OCI-LY1 (cell line): ENCODE measurements at regions not wholly inside any gene's neighbourhood (a gene's known extent, or its start where the extent isn't known, plus 50 kb on each side); places are given as distances from the start of the nearest gene placed in this dataset.
A peak's percentile ranks its signal among the peaks of the same experiment; 100 is the strongest.

Experiments used
- H2AFZ ChIP-seq: fragments of 200-600 bp; sonication (generic), shearing (Covaris generic); 2 replicates; pipeline ENCODE4 v1.6.0; 2014; ENCODE audit warnings: antibody characterized with exemption, mild to moderate bottlenecking, low read length
- H3F3A ChIP-seq: fragments of 200-600 bp; sonication (generic), shearing (Covaris generic); 2 replicates; pipeline ENCODE4 v1.6.0; 2014; ENCODE audit warnings: mild to moderate bottlenecking, antibody characterized with exemption, low read length, moderate library complexity; ENCODE audit not compliant: insufficient read depth
- H3K27ac ChIP-seq: fragments of 200-600 bp; sonication (generic); 2 replicates; pipeline ENCODE4 v1.5.1; 2014; ENCODE audit warnings: low read length, mixed run types, mild to moderate bottlenecking, low read depth; ENCODE audit not compliant: poor library complexity, severe bottlenecking
- H3K27me3 ChIP-seq: fragments of 200-600 bp; sonication (generic); 2 replicates; pipeline ENCODE4 v1.6.0; 2014; ENCODE audit warnings: antibody characterized with exemption, mild to moderate bottlenecking, low read length, moderate library complexity; ENCODE audit not compliant: insufficient read depth
- H3K36me3 ChIP-seq: fragments of 200-600 bp; sonication (generic); 2 replicates; pipeline ENCODE4 v1.6.1; 2014; ENCODE audit warnings: mild to moderate bottlenecking, antibody characterized with exemption, low read length, moderate library complexity, mixed read lengths; ENCODE audit not compliant: insufficient read depth
- H3K4me1 ChIP-seq: fragments of 200-600 bp; sonication (generic); 2 replicates; pipeline ENCODE4 v1.5.1; 2014; ENCODE audit warnings: mild to moderate bottlenecking, low read length, moderate library complexity; ENCODE audit not compliant: insufficient read depth, severe bottlenecking
- H3K4me2 ChIP-seq: fragments of 200-600 bp; sonication (generic), shearing (Covaris generic); 2 replicates; pipeline ENCODE4 v1.6.1; 2014; ENCODE audit warnings: low read length
- H3K4me3 ChIP-seq: fragments of 200-600 bp; sonication (generic); 2 replicates; pipeline ENCODE4 v1.5.1; 2014; ENCODE audit warnings: low read length, low read depth, mild to moderate bottlenecking, mixed read lengths; ENCODE audit not compliant: poor library complexity, severe bottlenecking
- H3K79me2 ChIP-seq: fragments of 200-600 bp; shearing (Covaris generic); 2 replicates; pipeline ENCODE4 v1.6.1; 2016; ENCODE audit warnings: mixed run types, low read length, mixed read lengths; ENCODE audit not compliant: insufficient read depth
- H3K9ac ChIP-seq: fragments of 200-600 bp; sonication (generic), shearing (Covaris generic); 2 replicates; pipeline ENCODE4 v1.6.1; 2014; ENCODE audit warnings: mild to moderate bottlenecking, low read length, mixed read lengths
- H3K9me2 ChIP-seq: fragments of 200-600 bp; sonication (generic), shearing (Covaris generic); 2 replicates; pipeline ENCODE4 v1.6.1; 2014; ENCODE audit warnings: low read depth, mild to moderate bottlenecking, low read length, mixed read lengths
- H3K9me3 ChIP-seq: fragments of 200-600 bp; shearing (Covaris generic); 2 replicates; pipeline ENCODE4 v1.6.1; 2014; ENCODE audit warnings: low read length, mixed read lengths
- H4K20me1 ChIP-seq: fragments of 200-600 bp; sonication (generic), shearing (Covaris generic); 2 replicates; pipeline ENCODE4 v1.6.0; 2016; ENCODE audit warnings: mild to moderate bottlenecking, low read length; ENCODE audit not compliant: insufficient read depth
- EZH2 ChIP-seq: fragments of 200-600 bp; sonication (generic), shearing (Covaris generic); IDR thresholded peaks from 2 replicates; pipeline ENCODE4 v1.8.0; 2017; ENCODE audit warnings: borderline replicate concordance, mixed run types, mild to moderate bottlenecking, antibody characterized with exemption, low read length, moderate library complexity, mixed read lengths
- TF ChIP-seq, protein P1 (sequence below): fragments of 200-600 bp; sonication (generic), shearing (Covaris generic); IDR thresholded peaks from 2 replicates; pipeline ENCODE4 v1.5.1; 2017; ENCODE audit warnings: mild to moderate bottlenecking, antibody characterized with exemption, low read length, moderate library complexity, mixed read lengths

DNA sequence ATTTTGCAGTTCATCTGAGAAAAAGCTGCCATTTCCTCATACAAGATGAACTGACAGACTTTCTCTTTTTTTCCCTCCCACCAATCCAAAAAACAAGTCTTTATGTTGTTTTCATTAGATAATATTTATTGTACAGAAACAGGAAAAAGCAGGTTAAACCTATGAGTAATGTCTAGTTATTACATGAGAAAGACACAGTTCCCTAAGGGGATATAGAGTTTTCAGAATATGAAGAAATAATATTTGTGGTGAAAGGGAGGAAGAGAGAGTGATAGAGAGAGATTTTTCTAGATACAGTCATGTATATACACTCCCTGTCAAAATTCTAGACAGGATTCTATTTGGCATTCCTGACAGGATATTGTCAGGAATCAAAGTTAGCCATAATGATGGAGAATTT is 392.4 kb downstream of the BMP2 start:
- Histone ChIP-seq H3K9me3 (no peaks in the 10 kb centered on the region), H3K4me1 (no peaks in the 10 kb centered on the region), H3K4me3 (no peak overlapping the region), H3K27me3 (no peaks in the 10 kb centered on the region), H2AFZ (no peak overlapping the region), H4K20me1 (no peaks in the 10 kb centered on the region), H3K4me2 (no peak overlapping the region), H3K9me2 (no peaks in the 10 kb centered on the region), H3K36me3 (no peaks in the 10 kb centered on the region), H3K27ac (no peak overlapping the region), H3K79me2 (no peaks in the 10 kb centered on the region), H3F3A (no peaks in the 10 kb centered on the region), H3K9ac (no peak overlapping the region)
- TF ChIP-seq EZH2 = no peak
- TF ChIP-seq, protein P1, sequence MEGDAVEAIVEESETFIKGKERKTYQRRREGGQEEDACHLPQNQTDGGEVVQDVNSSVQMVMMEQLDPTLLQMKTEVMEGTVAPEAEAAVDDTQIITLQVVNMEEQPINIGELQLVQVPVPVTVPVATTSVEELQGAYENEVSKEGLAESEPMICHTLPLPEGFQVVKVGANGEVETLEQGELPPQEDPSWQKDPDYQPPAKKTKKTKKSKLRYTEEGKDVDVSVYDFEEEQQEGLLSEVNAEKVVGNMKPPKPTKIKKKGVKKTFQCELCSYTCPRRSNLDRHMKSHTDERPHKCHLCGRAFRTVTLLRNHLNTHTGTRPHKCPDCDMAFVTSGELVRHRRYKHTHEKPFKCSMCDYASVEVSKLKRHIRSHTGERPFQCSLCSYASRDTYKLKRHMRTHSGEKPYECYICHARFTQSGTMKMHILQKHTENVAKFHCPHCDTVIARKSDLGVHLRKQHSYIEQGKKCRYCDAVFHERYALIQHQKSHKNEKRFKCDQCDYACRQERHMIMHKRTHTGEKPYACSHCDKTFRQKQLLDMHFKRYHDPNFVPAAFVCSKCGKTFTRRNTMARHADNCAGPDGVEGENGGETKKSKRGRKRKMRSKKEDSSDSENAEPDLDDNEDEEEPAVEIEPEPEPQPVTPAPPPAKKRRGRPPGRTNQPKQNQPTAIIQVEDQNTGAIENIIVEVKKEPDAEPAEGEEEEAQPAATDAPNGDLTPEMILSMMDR = no peak

DNA sequence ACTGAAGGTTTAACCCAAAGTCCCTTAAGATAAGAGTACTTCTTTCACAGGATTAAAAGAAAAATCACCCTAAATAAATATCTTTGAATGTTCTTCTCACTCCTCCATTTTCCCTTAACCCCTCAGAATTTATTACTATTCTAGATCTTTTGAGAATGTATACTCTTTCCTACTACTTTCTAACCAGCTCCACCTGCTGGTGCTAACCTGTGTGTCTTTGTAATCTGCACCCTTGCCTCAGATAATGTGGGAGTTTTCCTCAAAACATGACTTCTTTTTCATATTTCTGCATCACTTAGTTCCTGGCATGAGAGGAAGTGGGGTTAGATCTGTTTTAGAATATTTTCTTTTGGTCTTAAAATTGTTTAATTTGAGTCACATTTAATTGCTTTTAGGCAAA is 394.2 kb downstream of the BMP2 start:
- H3K36me3 ChIP-seq = no peaks in the 10 kb centered on the region
- no peaks in the 10 kb centered on the region for H3K4me1 ChIP-seq
- H3K4me2 ChIP-seq = no peak overlapping the region
- no peaks in the 10 kb centered on the region for H4K20me1 ChIP-seq
- TF ChIP-seq EZH2 = no peak
- TF ChIP-seq, protein P1 = peak; percentile 50
- H2AFZ ChIP-seq = no peak overlapping the region
- no peaks in the 10 kb centered on the region for H3K9me3 ChIP-seq
- H3F3A ChIP-seq = no peaks in the 10 kb centered on the region
- H3K27ac ChIP-seq = no peak overlapping the region
- no peak overlapping the region for H3K9ac ChIP-seq
- no peaks in the 10 kb centered on the region for H3K9me2 ChIP-seq
- no peaks in the 10 kb centered on the region for H3K27me3 ChIP-seq
- no peak overlapping the region for H3K4me3 ChIP-seq
- H3K79me2 ChIP-seq = no peaks in the 10 kb centered on the region

DNA sequence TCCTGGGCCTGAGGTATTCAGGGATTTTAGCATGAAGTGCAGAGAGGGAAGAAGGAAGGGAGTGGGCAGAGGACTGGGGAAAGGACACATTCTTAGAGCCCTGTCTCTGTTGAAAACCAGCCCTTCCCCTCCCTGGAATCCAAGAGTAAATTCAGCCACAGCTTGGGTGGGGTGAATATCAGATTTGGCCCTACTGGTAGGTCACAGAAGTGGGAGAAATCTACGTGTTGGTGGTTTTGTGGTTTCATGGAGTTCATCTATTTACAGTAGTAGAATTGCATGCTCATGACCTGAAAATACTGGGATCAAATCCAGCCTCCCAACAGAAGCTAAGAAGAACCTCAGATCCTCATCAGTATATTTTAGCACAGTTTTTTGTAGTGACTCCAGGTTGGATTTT is 404.4 kb downstream of the BMP2 start:
- H3K27ac ChIP-seq = no peak overlapping the region
- no peaks in the 10 kb centered on the region for H4K20me1 ChIP-seq
- no peak overlapping the region for H3K9ac ChIP-seq
- H3K9me3 ChIP-seq = no peaks in the 10 kb centered on the region
- H2AFZ ChIP-seq = no peak overlapping the region
- no peaks in the 10 kb centered on the region for H3K36me3 ChIP-seq
- no peaks in the 10 kb centered on the region for H3K9me2 ChIP-seq
- H3K27me3 ChIP-seq = no peaks in the 10 kb centered on the region
- H3K79me2 ChIP-seq = no peaks in the 10 kb centered on the region
- TF ChIP-seq, protein P1 = no peak
- TF ChIP-seq EZH2 = no peak
- no peak overlapping the region for H3K4me2 ChIP-seq
- no peaks in the 10 kb centered on the region for H3F3A ChIP-seq
- H3K4me3 ChIP-seq = no peak overlapping the region
- H3K4me1 ChIP-seq = no peaks in the 10 kb centered on the region
